GM12892 (cell line): ENCODE measurements at regions not wholly inside any gene's neighbourhood (a gene's known extent, or its start where the extent isn't known, plus 50 kb on each side); places are given as distances from the start of the nearest gene placed in this dataset.

Experiments
- POLR2A ChIP-seq: IDR thresholded peaks from 2 replicates; pipeline ENCODE4 v1.6.1; 2011; ENCODE audit warnings: low read depth, low read length, control low read depth
- POLR2AphosphoS5 ChIP-seq: IDR thresholded peaks from 2 replicates; pipeline ENCODE4 v1.6.1; 2011; ENCODE audit warnings: low read depth, low read length, control low read depth

DNA sequence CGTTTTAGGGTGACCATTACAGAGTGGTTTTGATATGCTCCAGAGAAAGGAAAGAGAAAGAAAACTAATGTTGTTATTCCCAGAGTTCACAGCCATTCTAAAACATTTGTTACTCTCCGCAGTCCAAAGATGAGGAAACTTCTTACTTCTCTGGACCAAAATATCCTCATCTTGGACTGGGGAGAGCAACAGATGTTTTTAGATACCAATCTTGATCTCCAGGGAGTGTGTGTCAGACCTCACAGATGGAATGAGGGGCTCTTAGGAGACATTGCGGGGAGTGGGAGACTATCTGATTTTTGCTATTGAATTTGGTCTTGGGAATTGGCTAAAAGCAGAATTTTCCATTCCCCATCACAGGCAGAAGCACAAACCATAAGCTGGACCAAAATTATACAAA lies 110.8 kb downstream of the TNFAIP3 start:
- no peak for TF ChIP-seq POLR2A
- TF ChIP-seq POLR2AphosphoS5: no peak
